ENCODE measurements at regions not wholly inside any gene's neighbourhood (a gene's known extent, or its start where the extent isn't known, plus 50 kb on each side); places are given as distances from the start of the nearest gene placed in this dataset.
"Not testable (repeated sequence)": the region's sequence is repeated elsewhere in the genome, so short reads cannot be mapped to it uniquely, and the experiment has no call there.

- in situ Hi-C loops (cut with HindIII; ENCODE audit: extremely low pct_ligation_motif_present, low pct_unique_long_range_greater_than_20kb); TF ChIP-seq LCORL, SP1, SOX6 (IDR thresholded peaks at IDR 0.05): not testable (repeated sequence)
- ATAC-seq: peak; percentile 60; the same call in 2 of the 3 replicates
- 0 out of 2 replicates have a peak, but pooled peaks have one; percentile 17 for TF ChIP-seq LCORL (CRISPR knock-in tag; IDR thresholded peaks at IDR 0.05)
- TF ChIP-seq CTCF (CRISPR knock-in tag; IDR thresholded peaks at IDR 0.05): peak; percentile 83
- peak; percentile 71 for TF ChIP-seq SP1 (CRISPR knock-in tag; IDR thresholded peaks at IDR 0.05)
- TF ChIP-seq MTF2 (CRISPR knock-in tag; IDR thresholded peaks at IDR 0.05; ENCODE audit: borderline replicate concordance): 0 out of 2 replicates have a peak, but pooled peaks have one; percentile 39
- TF ChIP-seq GABPB1 (CRISPR knock-in tag; IDR thresholded peaks at IDR 0.05): peak; percentile 56
- 0 out of 2 replicates have a peak, but pooled peaks have one; percentile 36 for TF ChIP-seq KDM5B (CRISPR knock-in tag; IDR thresholded peaks at IDR 0.05; ENCODE audit: borderline replicate concordance)
- peak; percentile 44; the same call in 1 of the 2 replicates for TF ChIP-seq SP5 (CRISPR knock-in tag; IDR thresholded peaks at IDR 0.05; ENCODE audit: borderline replicate concordance, low read depth)
- peak; percentile 53; the same call in 1 of the 2 replicates for TF ChIP-seq TFDP1 (CRISPR knock-in tag; IDR thresholded peaks at IDR 0.05; ENCODE audit: borderline replicate concordance)
- TF ChIP-seq PATZ1 (CRISPR knock-in tag; IDR thresholded peaks at IDR 0.05): peak; percentile 53; the same call in 1 of the 2 replicates
- 0 out of 2 replicates have a peak, but pooled peaks have one; percentile 25 for TF ChIP-seq NR0B2 (CRISPR knock-in tag; IDR thresholded peaks at IDR 0.05)
- peak; percentile 64; the same call in 1 of the 2 replicates for TF ChIP-seq MYC (CRISPR knock-in tag; IDR thresholded peaks at IDR 0.05; ENCODE audit: borderline replicate concordance)
- TF ChIP-seq SOX6 (CRISPR knock-in tag; IDR thresholded peaks at IDR 0.05): 0 out of 2 replicates have a peak, but pooled peaks have one; percentile 14
- 0 out of 2 replicates have a peak, but pooled peaks have one; percentile 33 for TF ChIP-seq POGZ (CRISPR knock-in tag; IDR thresholded peaks at IDR 0.05)
- peak; percentile 46; the same call in 1 of the 2 replicates for TF ChIP-seq SPEN (CRISPR knock-in tag; IDR thresholded peaks at IDR 0.05; ENCODE audit: low read depth)
Measured at GRCh38 chr14:106348873-106349540, 822.6 kb downstream of the TMEM121 start.

More at GRCh38 chr14:106348873-106349540, 822.6 kb downstream of the TMEM121 start:
- intact Hi-C loops (cut with micrococcal nuclease; ENCODE audit: unreplicated experiment); H3K27ac ChIP-seq (ENCODE audit: extremely low read length, insufficient read depth, low read length); H3K9ac ChIP-seq (ENCODE audit: insufficient read depth, low read depth, low read length); BruUV-seq (replicated peaks); H3K9me3 ChIP-seq (ENCODE audit: low read length); FAIRE-seq; H4K20me1 ChIP-seq (ENCODE audit: insufficient read depth, low read length); H3K27me3 ChIP-seq (ENCODE audit: control insufficient read depth in 1 of 2, insufficient read depth in 2 of 2, low read length in 2 of 2); H3K79me2 ChIP-seq (ENCODE audit: insufficient read depth, low read length); CTCF ChIA-PET (ENCODE audit: low intra/inter-chr PET ratio, low total read pairs); H3K36me3 ChIP-seq (replicated peaks in 1 of 2; ENCODE audit: control insufficient read depth in 1 of 2, insufficient read depth in 2 of 2, low read length in 2 of 2); POLR2A ChIA-PET; H3K4me2 ChIP-seq (ENCODE audit: low read depth, low read length); H3K4me3 ChIP-seq (replicated peaks in 1 of 3; ENCODE audit: insufficient read depth in 1 of 3, low read depth in 2 of 3, low read length in 3 of 3); H2AFZ ChIP-seq (ENCODE audit: low read length); H3K4me1 ChIP-seq (ENCODE audit: insufficient read depth, low read length): not testable (repeated sequence)
- DNase-seq (ENCODE audit: low spot score): peak; percentile 31
- WGBS (ENCODE audit: low lambda C conversion rate): 2% methylated on average over 14 of the region's 18 CpGs

Measured in HepG2 (cell line).